ENCODE measurements at regions not wholly inside any gene's neighbourhood (a gene's known extent, or its start where the extent isn't known, plus 50 kb on each side); places are given as distances from the start of the nearest gene placed in this dataset.
A peak's percentile ranks its signal among the peaks of the same experiment; 100 is the strongest.

- peak; percentile 2 to 9 for DNase-seq (ENCODE audit: low read depth in 2 of 2)
These were observed 111.8 kb upstream of the DPH6 start for GRCh38 chr15:35657679-35658311.

DNA sequence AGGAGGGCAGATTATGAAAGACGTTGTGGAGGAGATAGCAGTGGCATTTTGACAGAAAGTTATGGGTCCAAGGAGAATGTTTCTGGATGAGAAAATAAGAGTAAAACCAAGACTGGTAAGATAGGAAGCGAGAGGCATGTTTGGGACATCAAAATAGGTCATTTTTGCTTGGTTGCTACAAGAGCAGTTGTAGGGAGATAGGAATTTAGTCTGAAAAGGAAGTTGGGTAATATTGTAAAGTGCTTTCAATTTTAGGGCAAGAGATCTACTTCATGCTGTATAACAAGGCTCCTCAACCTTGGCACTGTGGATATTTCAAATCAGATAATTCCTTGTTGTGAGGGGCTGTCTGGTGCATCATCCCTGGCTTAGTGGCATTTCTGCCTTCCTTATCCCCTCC lies 118.0 kb upstream of the DPH6 start:
- DNase-seq (ENCODE audit: low read depth in 2 of 2): no peak

DNA sequence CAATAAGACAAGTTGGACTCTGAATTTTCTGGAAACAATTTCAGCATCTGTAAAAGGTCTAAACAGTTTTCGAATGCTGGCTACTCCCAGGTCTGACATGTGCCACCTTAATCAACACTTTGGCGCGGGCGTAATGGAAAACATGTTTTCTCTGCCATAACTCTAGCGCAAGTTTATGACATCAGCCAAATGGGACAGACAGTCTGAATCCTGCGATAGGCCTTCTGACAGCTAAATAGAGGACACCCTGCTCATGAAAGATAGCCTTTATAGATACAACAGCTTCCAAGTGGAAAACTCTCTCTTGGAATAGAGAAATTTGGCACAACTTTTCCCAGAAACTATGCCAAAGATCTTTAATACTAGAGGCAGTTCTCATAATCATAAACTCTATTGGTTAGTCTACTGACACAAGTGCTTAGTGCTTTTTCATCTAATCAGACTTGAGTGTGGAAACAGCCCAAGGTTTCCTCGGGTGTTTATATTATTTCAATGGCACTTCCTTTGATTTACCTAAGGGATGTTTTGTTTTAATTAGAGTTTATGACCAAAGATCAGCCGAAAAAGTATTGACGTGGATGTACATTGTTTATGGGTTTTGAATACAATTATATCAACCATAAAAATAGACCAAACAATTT lies 120.1 kb upstream of the DPH6 start:
- DNase-seq (ENCODE audit: low read depth in 2 of 2): no peak

GRCh38 chr15:35667908-35668307 lies 121.9 kb upstream of the DPH6 start:
- DNase-seq (ENCODE audit: low read depth in 2 of 2): no peak

DNA sequence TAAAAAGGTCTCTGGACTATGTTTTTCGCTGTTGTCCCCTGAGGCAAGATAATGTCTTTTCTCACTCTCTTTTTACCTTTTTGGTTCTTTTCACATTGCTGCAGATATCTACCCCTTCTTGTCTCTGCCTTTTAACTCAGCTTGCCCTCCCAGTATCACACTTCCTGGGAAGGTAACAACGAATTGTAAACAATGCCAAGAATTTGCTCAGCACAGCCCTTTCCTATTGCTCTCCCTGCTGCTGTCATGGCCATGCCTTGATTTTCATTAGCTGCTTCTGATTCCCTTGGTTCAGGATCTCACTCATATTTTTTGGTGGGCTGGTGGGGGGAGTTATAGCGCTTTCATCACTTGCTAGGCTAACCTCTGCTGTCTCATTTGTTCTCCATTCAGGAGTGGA lies 123.1 kb upstream of the DPH6 start:
- DNase-seq (ENCODE audit: low read depth in 2 of 2): no peak

GRCh38 chr15:35669432-35670045 lies 123.6 kb upstream of the DPH6 start:
- DNase-seq (ENCODE audit: low read depth in 2 of 2): no peak

DNA sequence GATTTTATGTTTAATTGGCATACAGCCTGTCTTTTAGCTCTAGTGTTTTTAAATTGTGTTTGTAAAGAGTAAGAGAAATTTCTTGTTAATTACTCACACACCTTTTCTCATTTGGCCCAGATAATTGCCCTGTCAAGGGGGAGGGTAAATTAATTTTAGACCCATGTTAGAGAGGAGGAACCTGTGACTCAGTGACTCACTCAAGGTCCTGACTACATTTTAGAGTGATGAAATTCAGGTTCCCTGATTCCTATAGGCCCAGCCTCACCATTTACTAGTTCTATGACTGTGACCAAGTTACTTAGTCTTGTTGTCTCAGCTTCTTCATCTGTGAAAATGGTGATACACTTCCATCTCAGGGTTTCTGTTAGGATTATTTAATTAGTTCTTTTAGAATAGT lies 125.2 kb upstream of the DPH6 start:
- DNase-seq (ENCODE audit: low read depth in 2 of 2): no peak

GRCh38 chr15:35671981-35672380 lies 126.0 kb upstream of the DPH6 start:
- DNase-seq (ENCODE audit: low read depth in 2 of 2): no peak

DNA sequence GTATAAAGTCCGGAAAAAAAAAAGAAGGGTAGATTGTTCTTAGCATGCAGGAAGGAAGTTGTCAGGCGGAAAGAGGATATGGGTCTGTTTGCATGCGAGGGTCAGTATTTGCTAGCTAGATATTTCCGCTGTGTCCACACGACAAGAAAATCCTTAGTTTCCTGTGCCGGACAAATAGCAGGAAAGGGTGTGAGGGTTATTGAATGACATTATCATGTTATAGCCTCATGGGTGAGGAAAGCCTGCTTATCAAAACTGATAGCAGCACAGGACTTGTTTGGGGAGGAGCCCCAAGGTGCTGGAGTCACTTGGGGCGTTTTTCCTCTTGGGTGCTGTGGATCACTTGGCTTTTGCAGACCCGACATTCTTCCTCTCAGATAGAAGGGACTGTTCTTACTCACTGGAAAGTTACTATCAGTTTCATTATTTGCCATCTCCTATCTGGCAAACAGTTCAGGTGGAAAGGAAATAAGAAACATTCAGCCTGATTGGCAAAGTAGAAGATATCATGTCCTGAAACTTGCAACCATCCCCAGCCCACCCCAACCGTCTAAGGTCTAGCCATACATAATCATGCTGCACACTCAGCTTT lies 127.2 kb upstream of the DPH6 start:
- DNase-seq (ENCODE audit: low read depth in 2 of 2): no peak

DNA sequence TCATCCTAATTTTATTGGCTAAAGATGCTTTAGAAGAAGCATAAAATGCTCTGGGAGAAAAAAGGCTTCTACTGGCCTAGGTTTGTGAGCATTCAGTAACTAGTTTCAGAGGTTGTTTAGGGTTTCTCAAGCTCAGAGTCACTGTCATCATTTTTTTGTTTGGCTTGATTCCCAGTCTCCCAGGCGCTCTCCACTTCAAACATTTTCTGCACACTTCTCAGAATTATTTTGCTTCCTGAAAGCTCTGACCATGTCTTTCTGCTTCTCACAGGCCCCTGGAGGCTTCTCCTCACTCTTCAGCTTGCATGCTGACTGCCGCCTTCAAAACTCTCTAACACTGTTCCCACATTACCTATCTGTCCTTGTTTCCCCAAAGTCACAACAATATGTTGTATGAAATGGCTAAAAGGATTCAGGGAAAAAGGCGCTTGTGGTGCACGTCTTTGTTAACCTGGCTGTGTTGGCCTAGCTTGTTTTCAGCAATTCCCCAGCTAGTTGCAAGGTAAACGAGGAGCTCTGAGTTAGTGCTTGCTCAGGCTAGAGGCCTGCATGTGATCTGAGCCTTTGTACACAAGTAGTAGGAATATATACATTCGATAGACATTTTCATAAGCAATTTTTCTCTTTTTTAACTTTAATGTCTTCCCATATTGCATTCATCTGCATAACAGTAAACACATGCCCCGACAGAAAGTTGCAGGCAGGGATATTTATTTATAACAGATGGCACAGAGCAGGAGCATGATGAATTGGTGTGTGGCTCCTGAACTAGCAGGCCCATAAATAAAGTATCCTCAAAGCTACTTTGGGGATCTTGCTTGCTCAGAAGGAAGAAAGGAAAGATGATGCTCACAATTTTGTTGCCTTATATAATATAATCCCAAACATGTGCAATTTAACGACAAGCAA lies 129.2 kb upstream of the DPH6 start:
- no peak for DNase-seq (ENCODE audit: low read depth in 2 of 2)

DNA sequence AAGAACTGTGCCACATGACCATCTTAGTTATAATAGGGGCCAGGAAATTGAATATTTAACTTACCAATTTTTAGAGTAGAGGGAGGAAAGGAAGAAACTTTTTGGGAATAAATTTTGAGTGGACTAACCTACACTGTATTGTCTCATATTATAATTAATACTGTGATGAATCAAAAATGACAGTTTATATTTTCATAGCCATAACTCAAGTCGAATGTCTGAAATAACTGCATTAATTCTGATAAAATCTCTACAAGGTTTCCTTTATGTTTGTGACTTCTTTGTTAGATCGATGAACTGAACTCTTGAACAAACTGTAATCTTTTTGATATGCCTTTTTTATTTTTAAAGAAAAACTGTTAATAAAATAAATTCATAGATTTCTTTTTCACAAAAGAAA lies 132.8 kb upstream of the DPH6 start:
- DNase-seq (ENCODE audit: low read depth in 2 of 2): no peak

GRCh38 chr15:35679186-35679585 lies 133.2 kb upstream of the DPH6 start:
- DNase-seq (ENCODE audit: low read depth in 2 of 2): no peak

DNA sequence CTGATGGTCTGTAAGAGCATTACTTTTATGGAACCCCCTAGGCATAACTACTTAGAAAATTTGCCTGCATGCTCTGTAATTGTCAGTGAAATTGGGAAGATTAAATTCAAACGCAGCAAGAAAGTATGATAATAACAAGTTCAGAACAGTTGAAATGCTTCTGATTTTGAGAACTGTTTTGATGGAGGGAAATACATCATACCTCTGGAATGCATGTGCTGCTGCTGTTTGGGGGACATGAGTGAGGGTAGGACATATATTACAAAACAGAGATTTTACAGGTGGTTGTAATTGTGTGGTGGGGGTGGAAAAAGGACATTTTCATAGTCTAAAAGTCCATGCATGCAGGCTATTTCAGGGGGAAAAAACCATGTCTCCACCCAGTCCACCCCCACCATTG lies 135.0 kb upstream of the DPH6 start:
- no peak for DNase-seq (ENCODE audit: low read depth in 2 of 2)

DNA sequence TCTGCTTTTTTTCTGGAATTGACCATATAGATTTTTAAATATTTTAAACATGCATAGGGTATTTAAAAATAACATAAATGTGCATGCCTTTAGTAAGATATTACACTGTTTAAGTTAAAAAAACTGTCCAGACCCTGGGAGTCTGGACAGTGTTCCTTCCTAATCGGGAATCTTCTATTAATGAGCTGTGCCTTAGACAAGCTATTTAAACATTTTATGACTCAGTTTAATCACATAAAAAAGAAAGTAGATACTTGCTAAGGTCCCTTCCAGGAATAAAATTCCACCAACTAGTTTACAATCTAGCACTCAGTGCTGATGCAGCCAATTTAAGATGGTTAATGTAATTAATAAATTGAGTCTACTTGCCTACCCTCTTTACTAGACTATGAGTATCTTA lies 140.4 kb upstream of the DPH6 start:
- DNase-seq (ENCODE audit: low read depth in 2 of 2): no peak

- no peak for DNase-seq (ENCODE audit: low read depth in 2 of 2)
These were observed 143.3 kb upstream of the DPH6 start for GRCh38 chr15:35689266-35689665.

GRCh38 chr15:35690089-35690488 lies 144.1 kb upstream of the DPH6 start:
- DNase-seq (ENCODE audit: low read depth in 2 of 2): no peak

GRCh38 chr15:35690698-35691116 lies 144.7 kb upstream of the DPH6 start:
- DNase-seq (ENCODE audit: low read depth in 2 of 2): no peak

- DNase-seq (ENCODE audit: low read depth in 2 of 2): no peak
These were observed 145.3 kb upstream of the DPH6 start for GRCh38 chr15:35691173-35691761.

GRCh38 chr15:35691891-35692867 lies 146.2 kb upstream of the DPH6 start:
- DNase-seq (ENCODE audit: low read depth in 2 of 2): no peak

- DNase-seq (ENCODE audit: low read depth in 2 of 2): no peak
These were observed 147.3 kb upstream of the DPH6 start for GRCh38 chr15:35693286-35693685.

Data from stimulated activated CD8-positive, alpha-beta memory T cell treated with anti-CD3 and anti-CD28 coated beads, Interleukin-2, amount 100 ng/mL, for 48 hours (primary cell).